NAMALWA (cell line): ENCODE measurements at regions not wholly inside any gene's neighbourhood (a gene's known extent, or its start where the extent isn't known, plus 50 kb on each side); places are given as distances from the start of the nearest gene placed in this dataset.

ENCODE experiments used
- DNase-seq: peaks from one replicate; pipeline ENCODE4 v3.0.0-alpha.2; 2015; ENCODE audit warnings: low spot score

DNA sequence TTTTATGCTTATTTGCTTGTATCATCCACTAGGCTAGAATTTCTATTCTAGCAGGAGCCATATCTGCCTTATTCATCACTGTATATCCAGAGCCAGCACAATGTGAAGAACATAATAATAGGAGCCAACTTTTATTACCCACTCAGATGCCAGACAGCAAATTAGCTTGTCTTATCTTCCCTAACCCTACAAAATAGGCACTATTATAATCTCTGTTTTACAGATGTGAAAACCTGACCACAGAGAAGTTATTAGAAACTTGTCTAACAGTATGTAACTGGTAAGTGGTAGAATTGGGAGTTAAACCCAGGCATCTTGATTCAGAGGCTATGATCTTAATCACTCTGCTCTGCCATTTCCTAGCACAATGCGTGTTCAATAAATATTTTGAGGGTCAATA lies 579.5 kb downstream of the CAAP1 start:
- DNase-seq: no peak

DNA sequence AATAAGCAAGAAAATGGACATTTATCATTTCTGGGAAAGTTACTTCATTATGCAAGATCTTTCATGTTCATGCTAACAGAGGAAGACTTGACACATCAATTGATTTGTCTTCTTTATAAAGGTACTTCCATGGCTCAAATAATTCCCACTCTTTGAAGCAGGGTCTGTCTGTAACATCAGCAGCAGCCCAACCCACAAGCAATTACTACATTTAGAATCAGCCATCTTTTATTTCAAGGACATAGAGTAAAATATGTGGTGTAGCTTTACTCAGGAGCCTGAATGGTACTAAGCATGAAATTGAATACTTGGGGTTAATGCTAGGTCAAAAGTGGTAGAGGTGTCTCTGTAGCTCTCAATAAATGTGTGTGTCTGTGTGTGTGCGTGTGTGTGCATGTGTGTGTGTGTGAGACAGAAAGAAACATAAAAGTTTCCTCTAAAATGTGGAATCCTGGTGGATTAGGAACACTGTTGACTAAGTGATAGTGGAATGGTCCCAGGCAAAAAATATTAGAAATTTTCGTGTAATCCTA lies 581.1 kb downstream of the CAAP1 start:
- DNase-seq: no peak

DNA sequence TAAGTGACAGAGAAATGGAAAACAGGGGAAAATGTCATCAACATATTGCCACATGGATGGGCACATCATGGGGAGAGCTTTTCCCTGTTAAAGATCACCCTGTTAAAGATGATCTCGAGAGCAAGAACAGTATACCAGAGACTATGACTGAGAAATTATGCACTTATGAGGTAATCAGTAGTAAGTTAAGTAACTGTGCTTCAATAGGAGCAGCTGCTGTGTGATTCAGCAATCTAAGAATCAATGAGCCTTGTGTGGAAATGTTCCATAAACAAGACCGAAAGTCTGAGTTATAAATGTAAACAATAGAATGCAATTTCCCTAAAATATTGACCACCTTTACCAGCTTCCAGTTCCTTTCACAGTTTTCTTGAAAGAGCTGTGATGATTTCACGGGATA lies 582.3 kb downstream of the CAAP1 start:
- no peak for DNase-seq

DNA sequence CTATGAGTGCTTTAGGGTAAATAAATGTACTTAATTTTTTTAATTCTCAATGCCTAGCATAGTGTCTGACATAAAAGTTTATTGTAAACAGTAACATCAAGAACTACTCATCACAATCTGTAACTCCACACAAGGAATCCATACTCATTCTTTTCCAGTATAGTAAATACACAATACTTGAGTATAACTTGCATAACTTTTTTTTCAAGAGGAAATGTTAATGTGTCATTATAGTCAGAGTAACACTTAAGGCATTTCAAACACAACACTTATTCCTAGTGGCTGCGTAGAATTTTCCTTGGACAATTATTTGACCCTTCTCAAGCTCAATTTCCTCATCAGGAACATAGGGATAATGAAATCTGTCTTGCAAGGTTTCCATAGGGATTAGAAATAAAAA lies 584.3 kb downstream of the CAAP1 start:
- DNase-seq: no peak

DNA sequence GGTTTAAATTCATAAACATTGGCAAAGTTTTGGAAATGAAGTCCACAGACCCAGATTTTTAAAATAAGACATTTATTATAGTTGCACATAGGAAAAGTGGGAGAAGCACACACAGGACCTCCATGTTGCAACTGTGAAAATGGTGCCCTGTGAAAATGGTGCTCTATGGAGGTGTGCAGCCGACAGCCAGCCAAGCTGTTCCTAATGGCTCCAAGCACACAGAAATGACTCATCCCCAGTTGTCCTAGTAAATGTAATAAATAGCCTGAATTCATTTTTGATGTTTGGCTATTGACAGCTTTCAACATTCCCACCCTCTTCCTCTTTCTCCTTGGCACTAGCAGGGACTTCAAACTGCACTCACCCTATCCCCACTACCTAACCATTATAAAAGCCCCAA lies 590.9 kb downstream of the CAAP1 start:
- DNase-seq: no peak

DNA sequence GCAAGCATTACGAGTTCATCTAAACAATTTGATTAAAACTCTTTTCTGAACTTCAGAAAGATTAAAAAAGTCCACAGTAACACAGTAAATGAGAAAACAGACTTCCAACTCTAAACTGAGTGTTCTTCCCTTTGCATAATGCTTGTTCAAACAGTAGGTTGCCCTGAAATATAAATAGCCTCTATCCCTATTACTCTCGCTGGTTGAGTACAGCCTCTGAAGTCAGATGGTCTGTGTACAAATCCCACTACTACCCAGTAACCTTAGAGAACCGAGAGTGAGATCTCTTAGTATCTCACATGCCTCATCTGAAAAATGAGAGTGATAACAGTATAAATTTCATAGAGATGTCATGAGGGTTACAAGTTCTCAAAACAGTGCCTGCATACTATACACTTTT lies 591.6 kb downstream of the CAAP1 start:
- no peak for DNase-seq

DNA sequence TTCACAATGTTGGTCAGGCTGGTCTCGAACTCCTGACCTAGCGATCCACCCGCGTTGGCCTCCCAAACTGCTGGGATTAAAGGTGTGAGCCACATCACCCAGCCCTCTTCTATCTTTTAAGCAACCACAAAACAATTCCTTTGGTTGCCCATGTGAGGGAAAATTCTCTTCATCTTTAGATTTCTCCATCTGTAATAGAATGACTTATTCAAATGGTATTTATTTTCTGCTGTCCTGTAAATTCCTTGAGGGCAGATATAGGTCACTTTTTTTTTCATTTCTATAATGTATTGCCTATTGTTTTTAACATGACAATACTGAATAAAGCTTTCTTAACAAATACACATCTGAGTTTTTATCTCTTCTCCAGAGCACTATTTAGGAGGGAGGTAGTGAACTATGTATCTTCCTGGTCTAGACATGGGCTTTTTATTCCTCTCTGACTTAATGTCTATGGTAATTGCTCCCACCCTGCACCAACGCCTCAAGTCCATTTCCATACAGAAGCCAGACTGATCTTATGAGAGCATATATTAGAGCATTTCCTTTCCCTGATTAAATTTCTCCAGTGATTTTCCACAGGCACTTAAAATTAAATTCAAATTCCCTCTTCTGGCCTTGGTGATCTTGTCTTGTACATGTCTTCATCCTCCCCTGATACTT lies 595.6 kb downstream of the CAAP1 start:
- no peak for DNase-seq

DNA sequence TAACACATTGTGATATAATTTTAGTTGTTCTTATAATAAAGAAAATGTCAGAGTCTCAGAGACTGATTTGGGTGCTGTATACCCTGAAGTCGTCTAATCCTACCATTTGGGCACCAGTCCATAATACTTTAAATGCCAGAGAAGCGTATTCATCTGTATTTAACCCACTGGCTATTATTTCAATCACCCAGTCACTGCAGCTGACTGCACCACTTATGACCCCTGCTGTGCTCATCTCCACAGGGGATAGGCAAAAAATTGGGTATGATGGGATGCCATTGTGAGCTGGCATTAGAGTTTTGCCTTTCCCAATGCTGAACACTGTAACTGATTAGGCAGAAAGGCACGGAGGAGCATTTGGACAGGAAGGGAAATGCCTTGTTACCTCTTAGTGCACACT lies 599.7 kb downstream of the CAAP1 start:
- no peak for DNase-seq

DNA sequence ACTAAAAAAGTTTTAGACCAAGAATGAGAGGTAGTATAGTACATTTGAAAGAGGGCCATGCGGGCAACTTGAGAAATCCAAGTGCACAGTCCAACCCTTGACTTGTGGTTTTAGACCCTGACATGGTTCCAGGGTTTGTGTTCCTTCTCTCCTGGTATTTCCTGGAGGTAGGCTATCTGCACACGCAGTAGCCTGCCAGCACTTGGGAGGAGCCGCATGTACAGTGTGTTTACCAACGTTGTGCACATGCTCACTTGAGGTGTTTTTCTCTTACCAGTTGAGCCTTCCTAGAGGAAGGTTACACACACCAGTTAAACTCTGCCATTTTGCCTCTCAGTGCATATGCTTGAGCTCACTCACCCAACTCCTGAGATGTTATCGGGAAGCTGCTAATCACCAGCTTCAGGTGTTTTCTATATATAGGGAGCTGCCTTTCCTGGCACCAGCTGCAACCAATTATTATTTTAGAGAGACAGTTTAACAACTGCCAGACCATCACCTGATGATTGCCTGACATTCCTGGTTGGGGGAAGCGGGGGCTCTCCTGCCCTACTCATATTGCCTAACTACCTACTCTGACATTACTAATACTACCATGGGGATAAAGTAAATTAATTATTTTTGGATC lies 593.4 kb upstream of the TUSC1 start:
- DNase-seq: no peak

DNA sequence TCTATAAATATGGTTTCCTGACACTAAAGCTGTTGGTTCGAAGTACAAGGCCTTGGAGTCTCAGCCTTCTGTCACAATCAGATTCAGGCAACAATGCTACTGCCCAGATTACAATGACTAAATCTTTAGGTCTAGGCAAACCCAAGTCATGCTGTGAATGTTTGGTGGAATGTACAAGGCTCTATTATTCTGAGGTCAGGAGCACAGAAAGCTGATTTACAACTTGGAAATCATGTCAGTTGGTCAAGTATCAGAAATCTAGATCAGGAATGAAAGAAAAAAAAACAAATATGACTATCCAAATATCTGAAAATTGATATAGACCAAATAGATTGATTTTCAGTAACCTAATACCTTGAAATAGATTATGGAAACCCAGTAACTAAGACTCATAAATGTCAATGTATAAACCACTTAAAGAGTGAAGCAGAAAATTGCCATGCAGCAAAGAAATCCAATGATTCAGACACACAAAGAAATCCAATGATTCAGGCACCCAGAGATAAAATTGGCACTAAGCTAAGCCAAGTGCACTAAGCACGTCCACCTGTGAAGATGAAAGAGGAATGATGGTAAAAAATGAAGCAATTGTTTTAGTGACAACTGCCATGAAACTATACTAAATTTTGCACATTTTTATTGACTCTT lies 588.0 kb upstream of the TUSC1 start:
- DNase-seq: no peak

DNA sequence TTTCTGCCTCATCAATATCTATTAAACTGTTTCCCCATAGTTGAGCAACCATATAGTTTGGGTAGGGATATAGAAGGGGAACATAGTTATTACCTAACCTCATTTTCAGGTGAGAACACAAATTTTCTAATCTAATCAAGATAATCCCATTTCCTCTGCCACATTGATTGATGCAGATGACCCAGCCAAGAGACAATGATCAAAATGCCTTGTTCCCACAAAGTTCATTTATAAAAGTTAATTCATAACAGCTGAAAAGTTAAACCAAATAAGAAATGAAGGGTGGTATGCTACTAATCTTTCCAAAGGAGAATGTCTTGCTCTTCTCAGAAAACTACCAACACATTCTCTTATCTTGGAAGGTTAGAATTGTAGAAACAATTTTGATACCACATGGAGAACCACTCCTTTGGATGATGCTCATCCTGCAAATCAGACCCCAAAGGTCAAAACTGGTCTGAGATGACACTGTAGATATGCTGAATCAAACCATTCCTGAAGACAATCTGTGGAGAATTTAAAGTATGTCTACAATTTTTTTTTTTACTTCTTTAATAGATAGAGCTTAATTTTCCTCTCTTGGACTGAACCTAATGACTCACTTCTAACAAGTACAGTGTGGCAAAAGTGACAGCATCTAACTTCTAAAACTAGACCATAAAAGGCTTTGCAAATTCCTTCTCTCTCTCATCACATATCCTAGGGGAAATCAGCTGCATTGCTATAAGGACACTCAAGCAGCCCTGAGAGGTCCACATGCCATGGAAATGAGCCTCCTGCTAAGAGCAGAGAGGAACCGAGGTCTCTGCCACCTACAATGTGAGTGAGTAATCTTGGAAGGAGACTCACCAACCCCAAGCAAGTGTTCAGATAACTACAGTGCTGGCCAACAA lies 586.7 kb upstream of the TUSC1 start:
- DNase-seq: no peak

DNA sequence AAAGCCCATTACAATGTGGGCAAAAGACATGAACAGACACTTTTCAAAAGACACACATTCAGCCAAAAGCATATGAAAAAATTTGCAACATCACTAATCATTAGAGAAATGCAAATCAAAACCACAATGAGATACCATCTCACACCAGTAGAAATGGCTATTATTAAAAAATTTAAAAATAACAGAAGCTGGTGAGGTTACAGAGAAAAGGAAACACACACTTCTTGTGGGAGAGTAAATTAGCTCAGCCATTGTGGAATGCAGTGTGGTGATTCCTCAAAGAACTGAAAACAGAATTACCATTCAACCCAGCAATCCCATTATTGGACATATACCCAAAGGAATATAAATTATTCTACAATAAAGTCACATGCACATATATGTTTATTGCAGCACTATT lies 585.2 kb upstream of the TUSC1 start:
- no peak for DNase-seq

DNA sequence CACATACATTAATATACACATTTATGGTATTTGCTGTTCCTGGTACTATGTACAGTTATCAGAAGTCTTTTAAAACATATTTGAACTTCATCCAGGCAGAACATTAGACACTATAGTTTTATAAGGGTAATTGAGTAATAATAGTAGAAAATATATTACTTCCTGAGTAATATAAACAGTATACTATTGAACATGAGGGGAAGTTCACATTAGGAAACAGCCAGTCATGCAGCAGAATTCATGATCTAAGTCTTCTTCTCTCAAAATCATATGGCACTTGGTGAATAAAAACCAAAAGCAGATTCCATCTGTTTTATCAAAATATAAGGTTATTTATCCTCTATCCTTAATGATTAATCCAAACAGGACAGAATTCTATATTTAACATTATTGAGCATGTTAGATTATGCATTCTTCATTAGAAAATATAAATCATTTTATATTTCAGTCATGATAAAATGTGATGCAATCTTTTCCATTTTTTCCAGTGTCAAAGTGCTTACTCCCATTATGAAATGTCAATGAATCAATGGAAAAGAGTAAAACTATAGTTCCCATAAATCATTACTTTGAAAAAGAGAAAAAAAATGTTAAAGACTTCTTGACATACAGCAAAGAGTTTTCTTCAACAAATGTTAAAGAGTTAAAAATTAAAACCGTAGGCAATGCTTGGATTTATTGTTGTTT lies 584.3 kb upstream of the TUSC1 start:
- DNase-seq: no peak

DNA sequence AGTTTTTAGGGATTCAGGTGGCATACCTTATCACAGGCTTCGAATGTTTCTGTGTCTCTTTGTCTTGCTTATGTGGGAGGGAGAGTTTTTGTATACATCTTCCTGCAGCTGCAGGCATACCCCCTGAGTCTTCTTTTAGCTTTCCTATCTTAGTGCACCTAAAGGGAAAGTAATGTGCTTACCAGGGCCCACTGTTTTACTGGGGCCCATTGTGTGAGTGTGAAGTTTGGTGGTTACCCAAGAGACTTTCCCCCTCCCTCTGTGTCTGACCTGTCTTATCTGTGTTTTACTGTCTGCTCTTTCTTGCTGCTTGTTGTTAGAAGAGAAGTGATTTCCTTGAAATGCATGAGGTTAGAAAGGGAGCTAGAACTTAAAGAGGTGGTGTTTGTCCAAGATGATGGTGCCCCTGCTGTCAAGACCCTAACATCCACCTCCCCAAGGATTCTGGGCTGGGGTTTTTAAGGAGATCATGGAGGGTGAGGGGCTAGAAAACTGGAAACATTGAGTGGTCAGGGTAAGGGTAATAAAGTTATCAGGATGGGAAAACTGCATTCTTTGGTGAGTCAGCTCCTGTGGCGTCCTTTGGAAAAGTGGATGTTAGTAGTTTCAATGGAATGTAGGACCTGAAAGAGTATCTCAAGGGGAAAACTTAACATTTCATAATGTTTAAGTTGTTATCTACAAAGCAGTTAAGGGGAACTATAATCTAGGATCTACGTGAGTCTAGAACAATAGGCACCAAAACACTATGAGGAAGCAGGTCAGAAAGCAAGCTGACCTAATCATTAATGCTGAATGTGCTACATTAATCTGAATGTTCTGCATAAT lies 583.5 kb upstream of the TUSC1 start:
- DNase-seq: no peak

DNA sequence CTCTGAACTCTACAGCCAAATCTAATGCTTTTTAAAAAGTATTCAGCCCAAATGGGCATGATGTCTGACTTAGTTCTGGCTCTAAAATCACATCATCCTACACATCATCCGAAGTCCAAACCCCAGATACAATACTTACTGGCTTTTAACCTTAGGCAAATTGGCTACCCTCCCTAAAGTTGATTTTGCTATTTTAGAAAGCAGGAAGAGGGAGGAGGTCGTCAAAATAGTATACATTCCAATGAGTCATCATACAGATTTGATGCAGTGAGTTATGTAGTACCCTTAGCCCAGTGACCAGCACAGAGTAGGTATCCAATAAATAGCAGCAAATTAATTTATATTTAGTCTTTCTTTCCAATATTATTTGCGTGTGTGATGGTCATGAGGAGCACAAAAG lies 582.0 kb upstream of the TUSC1 start:
- no peak for DNase-seq

DNA sequence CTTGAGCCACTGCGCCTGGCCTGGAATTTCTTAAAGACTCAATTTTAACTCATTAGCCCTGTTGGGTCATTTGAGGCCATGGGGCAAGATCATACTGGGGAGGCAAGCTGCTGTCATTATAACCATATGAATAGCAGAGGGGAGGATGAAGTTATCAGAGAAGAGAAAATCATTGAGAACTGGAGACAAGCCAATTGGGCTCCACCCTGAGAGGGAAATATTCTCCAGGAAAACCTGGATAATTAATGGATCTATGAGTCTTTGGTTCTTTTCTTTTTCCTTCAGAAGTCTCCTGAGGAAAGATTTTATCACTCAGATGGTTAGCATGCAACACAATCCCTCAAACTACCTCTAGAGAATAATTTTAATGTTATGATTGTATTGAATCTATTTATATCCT lies 569.6 kb upstream of the TUSC1 start:
- DNase-seq: no peak

DNA sequence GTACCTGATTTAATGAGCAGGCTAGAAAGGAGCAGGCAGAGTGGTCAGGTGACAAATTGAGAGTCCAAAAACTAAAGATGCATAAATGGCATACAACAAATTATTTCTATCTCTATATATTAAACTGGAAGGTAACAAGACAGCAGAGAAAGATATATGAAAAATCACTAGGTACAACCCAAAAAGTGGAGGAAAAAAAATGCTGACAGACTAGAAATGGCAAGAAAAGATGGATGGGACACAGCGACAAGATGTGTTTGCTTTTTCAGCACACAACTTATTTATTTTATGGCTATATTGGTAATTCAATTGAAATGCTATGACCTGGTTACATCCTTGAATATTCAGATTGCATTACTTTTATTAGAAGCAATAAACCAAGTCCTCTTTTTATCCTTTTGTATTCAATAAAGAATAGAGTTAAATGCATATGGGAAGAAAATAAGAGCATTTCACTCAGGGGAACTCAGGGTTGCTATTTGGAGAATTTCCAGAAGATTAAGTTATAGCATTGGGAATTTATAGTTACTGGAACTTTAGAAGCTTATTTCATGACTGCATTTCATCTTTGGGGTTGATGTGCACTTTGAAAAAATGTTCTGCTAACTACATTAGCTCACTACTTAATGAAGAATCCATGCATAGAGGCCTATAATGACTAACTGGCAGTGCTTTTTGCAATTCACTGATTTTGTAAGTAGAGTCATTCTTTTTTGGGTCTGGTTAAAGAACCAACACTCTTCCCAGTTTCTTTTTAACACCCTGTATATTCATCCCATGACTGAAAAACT lies 566.6 kb upstream of the TUSC1 start:
- no peak for DNase-seq

DNA sequence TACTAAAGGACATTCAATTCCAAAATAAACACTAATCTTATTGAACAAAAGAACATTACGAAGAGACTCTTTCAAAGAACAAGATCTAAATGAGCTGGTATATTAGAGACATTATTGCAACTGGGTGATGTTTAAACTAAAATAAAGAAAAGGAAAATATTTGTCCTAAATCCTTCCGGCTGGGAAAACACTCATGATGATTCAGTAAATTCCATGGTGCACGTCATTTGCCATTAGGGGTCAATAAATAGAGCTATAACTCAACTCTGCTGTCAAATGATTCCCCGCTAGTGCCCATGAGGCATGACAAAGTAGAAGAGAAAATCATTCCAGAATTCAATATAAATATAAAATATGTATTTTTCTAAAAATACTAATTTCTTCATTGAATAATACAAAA lies 565.5 kb upstream of the TUSC1 start:
- no peak for DNase-seq

DNA sequence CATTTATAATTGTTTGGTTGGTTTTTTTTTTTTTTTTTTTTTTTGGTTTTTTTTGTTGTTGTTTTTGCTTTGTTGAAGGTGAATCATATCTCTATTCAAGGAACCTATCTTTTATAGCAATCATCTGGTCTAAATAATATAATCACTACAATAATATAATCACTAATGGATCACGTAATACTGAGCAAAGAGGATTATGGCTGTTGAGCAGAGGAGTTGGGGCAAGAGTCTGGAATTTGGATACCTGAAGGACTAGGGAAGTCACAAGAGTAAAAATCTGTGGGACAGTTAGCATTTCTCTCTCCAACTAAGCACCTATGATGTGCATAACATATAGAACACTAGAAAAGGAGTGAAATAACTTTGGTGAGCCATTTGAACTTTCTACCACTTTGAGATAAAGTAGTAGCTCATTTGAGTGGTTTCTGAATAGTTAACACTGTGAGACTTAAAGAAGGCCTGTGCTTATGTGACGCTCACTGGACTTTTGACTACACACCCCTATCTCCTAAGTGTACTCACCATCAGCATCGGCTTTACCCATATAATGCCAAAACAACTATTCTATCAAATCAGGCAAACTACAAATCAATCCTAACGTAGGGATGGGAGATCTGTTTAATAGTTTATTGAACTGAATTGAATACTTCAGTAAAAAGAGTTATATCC lies 564.9 kb upstream of the TUSC1 start:
- DNase-seq: no peak

DNA sequence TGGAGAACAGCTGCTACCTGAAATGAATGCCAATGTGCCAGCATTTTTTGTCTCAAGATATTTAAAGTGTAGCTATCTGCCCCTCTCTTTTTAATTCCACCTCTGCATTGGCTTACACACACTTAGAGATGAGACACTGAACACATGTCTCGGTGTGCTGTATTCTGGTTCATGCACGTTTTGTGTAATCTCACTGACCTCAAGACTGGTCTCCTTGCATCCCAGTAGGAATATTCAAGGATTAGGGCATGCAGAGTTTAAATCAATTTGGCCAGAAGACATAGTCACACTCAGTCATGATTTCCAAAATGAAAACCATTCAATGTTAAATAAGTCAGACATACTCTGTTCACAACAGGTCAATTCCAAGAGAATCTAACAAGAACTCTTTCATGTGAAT lies 561.8 kb upstream of the TUSC1 start:
- no peak for DNase-seq
